SIG-M5 treated with dmso at 0.1 percent for 504 hours (cell line): ENCODE measurements at regions not wholly inside any gene's neighbourhood (a gene's known extent, or its start where the extent isn't known, plus 50 kb on each side); places are given as distances from the start of the nearest gene placed in this dataset.

Source experiments
- DNase-seq: peaks from one replicate; lab custom pipeline; 2025; ENCODE audit not compliant: unreplicated experiment; lab: John Stamatoyannopoulos, UW

GRCh38 chr10:10794791-10795191 lies 222.9 kb upstream of the CELF2 start:
- no peak for DNase-seq

- DNase-seq = no peak
These were observed 221.5 kb upstream of the CELF2 start for GRCh38 chr10:10796061-10796773.

GRCh38 chr10:10796774-10797415 lies 220.8 kb upstream of the CELF2 start:
- no peak for DNase-seq

GRCh38 chr10:10797513-10797912 lies 220.2 kb upstream of the CELF2 start:
- DNase-seq = no peak

- DNase-seq = no peak
These were observed 219.4 kb upstream of the CELF2 start for GRCh38 chr10:10798102-10798863.

- no peak for DNase-seq
These were observed 218.8 kb upstream of the CELF2 start for GRCh38 chr10:10798864-10799192.

- no peak for DNase-seq
These were observed 216.7 kb upstream of the CELF2 start for GRCh38 chr10:10800961-10801360.

GRCh38 chr10:10803278-10803677 lies 214.4 kb upstream of the CELF2 start:
- no peak for DNase-seq

GRCh38 chr10:10804061-10804460 lies 213.6 kb upstream of the CELF2 start:
- DNase-seq = no peak

GRCh38 chr10:10804998-10805740 lies 212.5 kb upstream of the CELF2 start:
- DNase-seq = no peak

GRCh38 chr10:10807106-10807505 lies 210.6 kb upstream of the CELF2 start:
- no peak for DNase-seq

- no peak for DNase-seq
These were observed 206.1 kb upstream of the CELF2 start for GRCh38 chr10:10811562-10811961.

GRCh38 chr10:10813656-10814055 lies 204.0 kb upstream of the CELF2 start:
- DNase-seq = no peak

GRCh38 chr10:10814069-10814468 lies 203.6 kb upstream of the CELF2 start:
- no peak for DNase-seq

- no peak for DNase-seq
These were observed 201.2 kb upstream of the CELF2 start for GRCh38 chr10:10816447-10816846.

GRCh38 chr10:10817609-10818008 lies 200.1 kb upstream of the CELF2 start:
- no peak for DNase-seq

GRCh38 chr10:10818082-10818481 lies 199.6 kb upstream of the CELF2 start:
- DNase-seq = no peak

- DNase-seq = no peak
These were observed 198.3 kb upstream of the CELF2 start for GRCh38 chr10:10819206-10819856.

GRCh38 chr10:10821926-10822325 lies 195.7 kb upstream of the CELF2 start:
- no peak for DNase-seq

GRCh38 chr10:10824591-10825148 lies 193.0 kb upstream of the CELF2 start:
- no peak for DNase-seq

GRCh38 chr10:10826125-10826524 lies 191.5 kb upstream of the CELF2 start:
- DNase-seq = no peak
